ENCODE measurements at regions not wholly inside any gene's neighbourhood (a gene's known extent, or its start where the extent isn't known, plus 50 kb on each side); places are given as distances from the start of the nearest gene placed in this dataset.
"Not testable (repeated sequence)": the region's sequence is repeated elsewhere in the genome, so short reads cannot be mapped to it uniquely, and the experiment has no call there.

DNA sequence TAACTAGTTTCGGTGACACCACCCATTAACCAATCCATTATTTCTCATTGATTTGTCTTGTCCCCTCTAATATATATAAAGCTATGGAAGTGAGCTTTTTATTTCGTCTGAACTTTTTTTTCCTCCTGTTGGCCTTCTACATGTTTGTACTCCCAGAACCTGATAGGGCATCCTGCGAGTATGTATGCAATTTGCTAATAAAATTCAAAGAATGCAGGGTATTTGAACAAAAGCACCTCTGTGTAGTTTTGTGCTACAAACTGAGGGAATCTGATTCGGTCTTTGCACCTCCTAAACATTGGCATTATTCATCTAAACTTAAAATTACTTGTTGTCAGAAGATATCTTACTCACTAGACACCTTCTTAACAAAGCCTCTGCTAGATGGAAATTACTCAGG, 242.9 kb upstream of the TMEFF2 start:
- no peak for DNase-seq (ENCODE audit: low read depth)

GRCh38 chr2:192424243-192424642, 229.5 kb upstream of the TMEFF2 start:
- DNase-seq (ENCODE audit: low read depth), result no peak

DNA sequence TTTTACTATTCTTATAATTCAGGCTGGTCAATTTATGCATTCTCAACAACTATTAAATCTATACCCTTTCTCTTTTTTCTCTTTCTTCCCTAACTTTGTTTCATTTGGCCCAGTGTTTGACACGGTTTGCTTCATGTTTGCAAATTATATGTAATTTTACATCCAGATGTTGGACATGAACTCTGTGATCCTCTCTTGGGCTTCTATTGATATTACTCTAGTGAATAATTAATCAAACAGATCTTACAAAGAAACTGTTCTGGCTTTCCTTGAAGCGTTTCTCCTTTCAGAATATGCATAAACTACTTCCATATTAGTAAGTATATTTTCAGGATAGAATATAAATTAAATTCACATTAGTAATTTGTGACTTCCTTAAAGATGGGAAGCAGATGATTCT, 225.1 kb upstream of the TMEFF2 start:
- no peak for DNase-seq (ENCODE audit: low read depth)

DNA sequence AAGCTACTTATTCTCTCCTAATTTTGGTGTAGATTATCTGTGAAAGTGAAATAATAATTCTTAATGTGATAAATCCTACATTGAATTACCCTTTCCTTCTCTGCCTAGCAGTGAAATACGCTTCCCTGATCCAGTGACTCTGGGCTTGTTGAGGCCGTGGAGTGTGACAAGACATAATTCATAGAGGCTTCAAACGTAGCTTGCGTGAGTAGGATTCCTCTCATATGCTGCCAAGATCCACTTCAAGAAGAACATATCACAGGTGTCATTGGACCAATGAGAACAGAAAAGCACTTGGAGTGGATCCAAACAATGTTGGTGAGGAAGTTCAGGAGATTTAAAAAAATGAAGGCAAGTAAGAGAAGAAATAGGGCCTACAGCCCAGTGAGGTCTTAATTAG, 221.3 kb upstream of the TMEFF2 start:
- DNase-seq (ENCODE audit: low read depth), result no peak

DNA sequence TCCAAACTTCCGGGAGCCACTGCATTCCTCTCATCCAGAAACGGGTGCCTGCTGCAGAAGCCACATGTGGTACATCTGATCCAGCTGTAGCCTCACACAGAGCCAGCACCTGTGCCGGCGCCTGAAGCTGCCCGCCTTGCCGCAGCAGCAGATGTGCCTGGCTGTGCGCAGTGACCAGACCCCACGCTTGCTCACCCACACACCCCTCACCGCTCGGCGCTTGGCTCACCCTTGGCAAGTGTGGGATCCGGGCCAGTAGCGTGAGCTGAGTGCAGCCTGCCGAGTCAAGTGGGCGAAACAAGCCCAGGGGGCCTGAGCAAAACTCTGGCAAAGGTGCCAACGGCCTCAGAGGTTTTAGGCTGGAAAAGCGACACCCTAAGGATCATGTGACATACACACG, 220.1 kb upstream of the TMEFF2 start:
- DNase-seq (ENCODE audit: low read depth), result no peak

DNA sequence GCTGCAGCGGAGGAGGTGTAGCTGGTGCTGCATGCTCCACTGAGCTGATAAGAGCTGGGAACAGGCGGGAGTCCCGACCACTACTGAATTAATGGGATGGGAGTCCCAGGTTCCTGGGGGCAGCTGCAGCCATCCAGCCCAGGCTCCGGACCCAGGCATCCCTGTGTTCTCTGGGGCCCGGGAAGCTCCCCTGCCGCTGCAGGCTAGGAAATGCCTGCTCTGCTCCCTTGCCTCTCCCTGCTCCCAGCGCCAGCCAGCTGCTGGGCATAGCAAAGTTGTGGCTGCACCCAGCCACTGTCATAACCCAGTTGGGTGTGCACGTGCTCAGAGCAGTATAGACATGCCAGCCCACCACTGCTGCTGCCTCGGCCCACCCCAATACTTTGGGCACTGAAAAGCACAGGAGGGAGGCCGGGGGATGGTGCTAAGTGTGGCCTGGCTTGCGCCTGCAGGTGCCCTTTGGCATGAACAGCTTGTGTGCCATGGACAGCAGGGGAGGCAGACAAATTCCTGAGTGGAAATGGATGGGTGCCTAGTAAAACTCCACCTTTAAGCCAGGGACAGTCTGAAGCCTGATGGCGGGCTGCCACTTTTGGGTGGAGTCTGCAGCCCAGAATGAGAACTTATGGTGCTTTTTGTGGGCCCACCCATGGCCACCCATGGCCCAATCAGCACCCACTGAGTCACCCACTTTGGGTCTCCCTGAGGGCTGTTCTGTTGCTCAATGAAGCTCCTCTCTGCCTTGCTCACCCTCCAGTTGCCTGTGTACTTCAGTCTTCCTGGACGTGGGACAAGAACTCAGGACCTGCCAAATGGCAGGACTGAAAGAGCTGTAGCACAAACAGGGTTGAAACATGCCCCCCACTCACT, 219.3 kb upstream of the TMEFF2 start:
- DNase-seq (ENCODE audit: low read depth), result no peak

- DNase-seq (ENCODE audit: low read depth), result not testable (repeated sequence)
Observed at GRCh38 chr2:192412866-192413265, 218.1 kb upstream of the TMEFF2 start.

DNA sequence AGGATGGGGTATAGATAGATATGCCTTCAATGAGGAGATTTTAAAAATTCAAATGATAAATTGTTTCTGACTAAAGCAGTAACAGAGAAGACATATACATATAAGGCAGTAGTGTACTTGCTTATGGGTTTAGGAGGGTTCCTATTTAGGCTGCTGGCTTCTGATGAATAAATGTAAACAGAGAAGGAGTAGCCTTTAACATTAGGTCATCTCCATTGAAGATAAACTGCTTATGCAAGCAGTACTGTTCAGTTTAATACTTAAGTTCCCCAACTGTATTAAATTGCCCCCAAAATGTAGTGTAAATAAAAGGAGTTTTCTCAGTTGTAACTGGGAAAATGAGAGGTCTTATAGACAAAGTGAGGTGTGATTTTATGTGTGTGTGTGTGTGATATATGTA, 217.7 kb upstream of the TMEFF2 start:
- DNase-seq (ENCODE audit: low read depth), result no peak

- no peak for DNase-seq (ENCODE audit: low read depth)
Observed at GRCh38 chr2:192411755-192412154, 217.0 kb upstream of the TMEFF2 start.

DNA sequence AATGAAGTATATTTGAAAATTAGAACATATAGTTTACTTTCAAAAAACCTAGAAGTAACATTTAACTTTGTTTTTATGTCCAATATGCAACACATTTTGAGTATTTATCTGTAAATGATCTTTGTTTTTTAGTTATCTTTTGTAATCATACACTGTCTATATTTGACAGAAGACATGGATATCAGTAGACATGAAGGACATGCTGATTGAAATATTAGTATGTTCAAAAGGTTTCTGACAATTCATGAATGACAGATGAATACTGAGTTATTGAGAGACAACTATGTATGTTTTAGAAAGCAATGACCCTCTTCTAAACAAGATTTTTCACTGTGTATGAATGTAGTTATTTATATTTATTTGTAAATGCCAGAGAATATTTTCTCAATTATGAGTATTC, 215.6 kb upstream of the TMEFF2 start:
- DNase-seq (ENCODE audit: low read depth), result no peak

DNA sequence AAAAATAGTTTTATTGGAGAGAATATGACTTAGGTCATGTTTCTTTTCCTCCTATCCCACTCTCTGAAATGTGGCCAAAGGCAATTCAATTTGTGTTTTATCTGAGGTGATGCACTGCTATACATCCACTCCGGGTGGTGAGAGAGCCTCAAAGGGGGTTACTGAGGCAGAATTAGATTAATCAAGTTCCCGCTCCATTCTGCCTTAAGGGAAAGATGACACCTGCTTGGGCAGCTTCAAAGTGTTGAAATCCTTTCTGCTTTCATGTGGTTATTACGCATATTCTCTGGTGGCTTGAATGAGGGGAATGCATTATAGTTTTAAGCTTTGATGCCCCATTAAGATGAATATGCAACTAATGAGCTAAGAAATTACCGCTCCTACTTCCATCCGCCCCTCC, 213.0 kb upstream of the TMEFF2 start:
- no peak for DNase-seq (ENCODE audit: low read depth)

DNA sequence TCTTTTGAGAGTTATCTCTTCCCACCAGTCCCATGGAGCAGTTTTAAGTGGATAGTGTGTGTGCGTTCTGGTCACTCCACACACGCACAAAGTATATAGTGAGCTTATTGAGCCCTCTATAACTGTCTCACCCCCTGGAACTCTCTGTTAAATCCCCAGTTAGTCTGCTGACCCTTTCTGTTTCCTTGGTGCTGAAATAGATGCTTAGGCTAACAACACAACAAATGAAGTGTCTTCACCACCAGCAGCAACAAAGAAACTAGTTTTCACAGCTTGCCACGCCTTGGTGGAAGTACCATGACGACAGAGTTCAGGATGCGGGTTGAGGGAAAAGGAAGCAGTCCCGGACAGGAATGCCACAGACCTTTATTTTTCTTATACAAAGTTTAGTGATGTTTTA, 203.5 kb upstream of the TMEFF2 start:
- DNase-seq (ENCODE audit: low read depth), result no peak

DNA sequence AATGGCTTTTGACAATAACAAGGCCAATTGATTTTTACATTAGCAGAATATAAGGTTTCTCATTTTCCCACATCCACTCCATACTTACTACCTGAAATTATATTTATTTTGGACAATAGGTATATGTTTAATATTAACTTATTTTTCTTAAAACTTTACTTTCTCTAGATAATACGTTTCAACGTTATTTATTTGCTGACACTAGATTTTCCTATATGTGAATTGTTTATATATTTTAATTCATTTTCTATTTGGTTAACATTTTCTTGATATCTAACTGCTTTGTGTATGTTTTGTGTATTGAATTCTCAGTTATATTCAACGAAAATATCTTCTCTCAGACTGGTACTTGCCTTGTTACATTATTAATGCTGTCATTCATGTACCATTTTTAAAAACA, 199.9 kb upstream of the TMEFF2 start:
- DNase-seq (ENCODE audit: low read depth), result no peak

GRCh38 chr2:192391041-192391440, 196.3 kb upstream of the TMEFF2 start:
- DNase-seq (ENCODE audit: low read depth), result no peak

DNA sequence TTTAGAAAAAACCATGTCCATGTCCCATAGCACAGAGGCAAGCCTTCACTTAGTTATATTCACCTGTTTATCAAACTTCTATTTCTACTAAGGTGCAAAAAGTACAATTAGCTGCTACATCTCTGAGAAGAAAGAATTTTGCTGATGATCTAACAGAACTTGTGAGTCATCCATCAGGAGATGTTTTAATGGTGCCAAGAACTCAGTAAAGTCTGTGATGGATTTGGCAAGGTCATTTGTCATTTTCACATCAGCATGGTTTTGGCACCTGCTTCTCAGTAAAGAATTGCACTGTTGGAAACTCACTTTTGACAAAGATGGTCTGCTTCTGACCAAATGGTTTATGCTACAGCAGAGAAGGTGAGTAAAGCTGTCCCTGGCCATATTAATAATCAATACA, 195.7 kb upstream of the TMEFF2 start:
- DNase-seq (ENCODE audit: low read depth), result no peak

- not testable (repeated sequence) for DNase-seq (ENCODE audit: low read depth)
Observed at GRCh38 chr2:192384191-192384590, 189.5 kb upstream of the TMEFF2 start.

GRCh38 chr2:192381082-192381481, 186.3 kb upstream of the TMEFF2 start:
- no peak for DNase-seq (ENCODE audit: low read depth)

DNA sequence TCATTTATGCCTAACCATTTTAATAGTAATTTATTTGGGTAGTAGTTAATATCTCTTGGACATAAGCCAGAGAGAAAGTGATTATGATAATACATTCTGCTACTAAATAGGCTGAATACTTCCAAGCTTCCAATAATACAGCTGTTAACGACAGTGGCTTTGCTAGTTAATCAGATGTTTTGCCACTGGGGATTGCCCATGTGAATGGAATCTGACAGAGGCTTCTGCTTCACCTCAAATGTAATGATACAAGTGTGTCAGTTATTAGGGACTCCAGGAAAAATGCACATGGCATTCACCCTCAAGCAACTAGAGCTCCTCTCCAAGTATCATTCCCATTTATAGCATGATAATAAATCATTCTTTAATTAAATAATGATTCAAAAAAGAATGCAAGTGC, 185.0 kb upstream of the TMEFF2 start:
- no peak for DNase-seq (ENCODE audit: low read depth)

DNA sequence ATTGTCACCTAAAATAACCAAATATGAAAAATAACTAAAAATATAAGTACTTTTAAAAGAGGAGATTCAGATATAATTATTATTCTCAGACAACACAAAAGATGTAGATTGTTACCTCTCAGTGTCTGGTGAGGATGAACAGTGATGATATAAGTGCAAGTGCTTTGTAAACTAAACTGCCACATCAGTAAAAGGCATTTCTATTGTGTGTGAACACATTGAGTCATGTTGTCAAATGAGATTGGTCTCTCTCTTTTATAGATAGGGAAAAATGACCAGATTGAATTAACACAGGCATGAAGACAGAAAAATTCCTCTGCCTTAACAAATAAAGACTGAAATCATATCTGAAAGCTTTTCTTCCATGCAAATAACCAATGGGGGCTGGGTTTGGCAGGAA, 182.4 kb upstream of the TMEFF2 start:
- DNase-seq (ENCODE audit: low read depth), result no peak

- DNase-seq (ENCODE audit: low read depth), result no peak
Observed at GRCh38 chr2:192373754-192374153, 179.0 kb upstream of the TMEFF2 start.

GRCh38 chr2:192373221-192373620, 178.5 kb upstream of the TMEFF2 start:
- DNase-seq (ENCODE audit: low read depth), result no peak

DNA sequence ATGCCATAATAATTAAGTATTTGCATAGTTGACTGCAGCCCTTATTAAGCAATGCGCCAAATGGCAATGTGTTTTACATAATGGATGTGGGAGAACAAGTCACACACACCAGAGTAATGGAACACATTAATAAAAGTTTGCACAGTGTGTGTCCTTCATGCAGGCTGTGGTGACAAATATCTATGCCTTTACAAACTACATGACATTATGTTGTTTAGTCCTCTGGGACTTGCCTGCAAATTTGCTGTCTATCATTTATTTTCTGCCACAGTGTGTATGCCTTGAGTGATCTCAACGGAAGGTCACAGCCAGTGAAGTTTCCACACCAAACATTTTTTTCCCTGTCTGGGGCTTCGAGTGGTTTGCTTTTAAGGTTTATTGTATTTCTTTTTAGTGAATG, 175.2 kb upstream of the TMEFF2 start:
- DNase-seq (ENCODE audit: low read depth), result no peak

DNA sequence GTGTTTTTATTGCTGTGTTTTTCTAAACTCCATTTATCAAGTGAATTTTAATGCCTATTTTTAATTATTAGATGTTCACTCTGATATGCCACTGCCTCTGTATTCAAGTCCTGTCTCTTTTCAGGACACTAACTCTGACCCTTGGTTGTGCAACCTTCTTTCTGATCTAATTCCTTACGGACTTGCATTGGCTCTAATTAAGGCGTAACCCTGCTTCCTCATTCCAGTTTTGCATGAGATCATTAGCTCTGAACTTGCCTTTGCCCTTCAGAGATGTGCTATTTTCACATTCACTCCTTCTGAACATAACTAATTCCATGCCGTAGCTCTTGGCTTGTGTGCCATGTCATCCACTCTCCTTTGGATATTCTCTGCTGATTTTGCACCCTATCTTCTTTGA, 162.5 kb upstream of the TMEFF2 start:
- DNase-seq (ENCODE audit: low read depth), result no peak

- DNase-seq (ENCODE audit: low read depth), result no peak
Observed at GRCh38 chr2:192354512-192355244, 159.9 kb upstream of the TMEFF2 start.

Data from activated T-helper 9 cell treated with anti-CD3 and anti-CD28 coated beads, Interleukin-2, amount 50 U/mL, for 16 hours (primary cell).